PC-9 (cell line): ENCODE measurements at regions not wholly inside any gene's neighbourhood (a gene's known extent, or its start where the extent isn't known, plus 50 kb on each side); places are given as distances from the start of the nearest gene placed in this dataset.
A peak's percentile ranks its signal among the peaks of the same experiment; 100 is the strongest.

Experiments
- BruUV-seq: library from RNA; stranded (reverse); fragments of 400-500 nt; replicated peaks from 2 replicates; lab custom pipeline; 2021; lab: Mats Ljungman, UMichigan
- CTCF ChIA-PET: fragments of 300-600 bp; sonication (Branson Sonifier 250); formaldehyde crosslinking; loops from one replicate; lab custom pipeline; 2022; ENCODE audit warnings: antibody characterized with exemption; lab: Charles Lee
- POLR2A ChIA-PET: fragments of 300-600 bp; sonication (Branson Sonifier 250); formaldehyde crosslinking; loops from one replicate; lab custom pipeline; 2022; ENCODE audit warnings: antibody characterized with exemption; ENCODE audit not compliant: unreplicated experiment; lab: Charles Lee
- DNase-seq, 2 experiments: peaks; one replicate each; pipeline versions ENCODE4 v3.0.0 to v3.0.0-alpha.2; 2015 to 2022; ENCODE audit warnings: mixed read lengths in 1 of 2
- H2AFZ ChIP-seq: fragments of 200-600 bp; sonication (generic); 2 replicates; pipeline ENCODE4 v1.8.1; 2017; ENCODE audit warnings: antibody characterized with exemption
- H3F3A ChIP-seq: fragments of 200-600 bp; sonication (generic); 2 replicates; pipeline ENCODE4 v1.8.1; 2017; ENCODE audit warnings: antibody characterized with exemption, mild to moderate bottlenecking, low read depth; ENCODE audit not compliant: insufficient read depth
- H3K27ac ChIP-seq: fragments of 200-600 bp; sonication (generic); 2 replicates; pipeline ENCODE4 v1.6.1; 2016; ENCODE audit warnings: mixed run types
- H3K27me3 ChIP-seq: fragments of 200-600 bp; sonication (generic); 2 replicates; pipeline ENCODE4 v1.6.1; 2016; ENCODE audit warnings: low read depth, mixed run types; ENCODE audit not compliant: insufficient read depth
- H3K36me3 ChIP-seq: fragments of 200-600 bp; sonication (generic); 2 replicates; pipeline ENCODE4 v1.6.1; 2016; ENCODE audit warnings: low read depth, mixed run types
- H3K4me1 ChIP-seq: fragments of 200-600 bp; sonication (generic); replicated peaks from 2 replicates; pipeline ENCODE4 v1.6.1; 2016; ENCODE audit warnings: mixed run types; ENCODE audit not compliant: insufficient read depth
- H3K4me2 ChIP-seq: fragments of 200-600 bp; sonication (generic); 2 replicates; pipeline ENCODE4 v1.6.1; 2017; ENCODE audit warnings: mixed run types
- H3K4me3 ChIP-seq: fragments of 200-600 bp; sonication (generic); 2 replicates; pipeline ENCODE4 v1.6.1; 2016; ENCODE audit warnings: mixed run types
- H3K79me2 ChIP-seq: fragments of 200-600 bp; sonication (generic); 2 replicates; pipeline ENCODE4 v1.6.1; 2017; ENCODE audit warnings: low read depth, mixed run types
- H3K9me2 ChIP-seq: fragments of 200-600 bp; sonication (generic); 2 replicates; pipeline ENCODE4 v1.8.1; 2017; ENCODE audit warnings: mild to moderate bottlenecking; ENCODE audit not compliant: insufficient read depth
- H3K9me3 ChIP-seq: fragments of 200-600 bp; sonication (generic); 2 replicates; pipeline ENCODE4 v1.8.1; 2016; ENCODE audit warnings: low read depth; ENCODE audit not compliant: insufficient read depth
- H4K20me1 ChIP-seq: fragments of 200-600 bp; sonication (generic); 2 replicates; pipeline ENCODE4 v1.8.1; 2017; ENCODE audit not compliant: insufficient read depth
- CTCF ChIP-seq: fragments of 200-600 bp; sonication (generic); conservative IDR thresholded peaks from 2 replicates; pipeline ENCODE4 v1.6.1; 2017; ENCODE audit warnings: mixed run types, antibody characterized with exemption, mild to moderate bottlenecking, moderate library complexity
- EZH2 ChIP-seq: fragments of 200-600 bp; sonication (generic); IDR thresholded peaks from 2 replicates; pipeline ENCODE4 v1.8.0; 2017; ENCODE audit warnings: antibody characterized with exemption, low read depth
- intact Hi-C: fragments of 100-400 bp; cut with micrococcal nuclease; formaldehyde crosslinking; loops from one replicate; pipeline ENCODE4 v1.10.0; 2022; ENCODE audit not compliant: unreplicated experiment

GRCh38 chr4:58275856-58276255 lies 1165.7 kb upstream of the IGFBP7 start:
- H3K27ac ChIP-seq = no peak overlapping the region
- ChIA-PET POLR2A (no interaction called here), CTCF (no interaction called here)
- no peaks in the 10 kb centered on the region for H3K79me2 ChIP-seq
- no peaks in the 10 kb centered on the region for H3K36me3 ChIP-seq
- no peaks in the 10 kb centered on the region for H4K20me1 ChIP-seq
- no peak for TF ChIP-seq EZH2
- no peak for TF ChIP-seq CTCF
- H3F3A ChIP-seq = no peaks in the 10 kb centered on the region
- H3K4me3 ChIP-seq = no peak overlapping the region
- no peaks in the 10 kb centered on the region for H3K4me1 ChIP-seq
- no TSS peak for BruUV-seq
- peak in 1 of 2 experiments; percentile 53 for DNase-seq
- H3K4me2 ChIP-seq = no peak overlapping the region
- no peaks in the 10 kb centered on the region for H3K9me3 ChIP-seq
- H2AFZ ChIP-seq = no peak overlapping the region
- intact Hi-C loops = no loop called here
- H3K27me3 ChIP-seq = no peaks in the 10 kb centered on the region
- no peaks in the 10 kb centered on the region for H3K9me2 ChIP-seq

- Histone ChIP-seq H3K79me2 (no peaks in the 10 kb centered on the region), H3K4me1 (no peaks in the 10 kb centered on the region), H3K9me2 (no peaks in the 10 kb centered on the region), H2AFZ (no peak overlapping the region), H3K4me3 (no peak overlapping the region), H3K9me3 (no peaks in the 10 kb centered on the region), H3K4me2 (no peak overlapping the region), H3F3A (no peaks in the 10 kb centered on the region), H3K27me3 (no peaks in the 10 kb centered on the region), H3K27ac (no peak overlapping the region), H3K36me3 (no peaks in the 10 kb centered on the region), H4K20me1 (no peaks in the 10 kb centered on the region)
- BruUV-seq = no TSS peak
- ChIA-PET CTCF (no interaction called here), POLR2A (no interaction called here)
- intact Hi-C loops = no loop called here
- no peak for DNase-seq
- TF ChIP-seq CTCF (no peak), EZH2 (no peak)
These were observed 1164.4 kb upstream of the IGFBP7 start for GRCh38 chr4:58274553-58274952.

DNA sequence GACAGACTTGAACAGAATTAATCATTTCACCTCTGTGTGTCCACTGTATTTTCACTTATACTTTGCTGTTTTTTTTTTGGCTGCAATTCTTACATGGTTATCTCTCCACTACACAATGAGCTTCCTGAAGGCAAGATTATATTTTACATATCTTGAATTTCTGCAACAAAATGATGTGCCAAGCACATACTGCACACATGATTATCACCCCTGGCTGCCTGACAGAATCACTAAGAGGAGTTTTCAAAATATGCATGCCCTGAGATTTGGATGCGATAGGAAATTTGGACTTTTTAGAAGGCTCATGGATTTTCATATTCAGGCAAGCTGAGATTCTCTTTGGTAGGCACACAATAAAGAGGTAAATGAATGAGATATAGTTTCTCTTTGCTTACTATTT lies 1162.1 kb upstream of the IGFBP7 start:
- H3K4me2 ChIP-seq = no peak overlapping the region
- TF ChIP-seq EZH2 (no peak), CTCF (no peak)
- DNase-seq = no peak
- no peaks in the 10 kb centered on the region for H3K9me2 ChIP-seq
- H3K27me3 ChIP-seq = no peaks in the 10 kb centered on the region
- no peaks in the 10 kb centered on the region for H3K79me2 ChIP-seq
- H3K4me3 ChIP-seq = no peak overlapping the region
- POLR2A ChIA-PET = no interaction called here
- CTCF ChIA-PET = no interaction called here
- no peaks in the 10 kb centered on the region for H4K20me1 ChIP-seq
- no peak overlapping the region for H3K27ac ChIP-seq
- intact Hi-C loops = no loop called here
- no peaks in the 10 kb centered on the region for H3K4me1 ChIP-seq
- H3K36me3 ChIP-seq = no peaks in the 10 kb centered on the region
- BruUV-seq = no TSS peak
- no peaks in the 10 kb centered on the region for H3F3A ChIP-seq
- H3K9me3 ChIP-seq = no peaks in the 10 kb centered on the region
- H2AFZ ChIP-seq = no peak overlapping the region
